Astrocyte (in vitro differentiated cells and primary cell): ENCODE measurements at regions not wholly inside any gene's neighbourhood (a gene's known extent, or its start where the extent isn't known, plus 50 kb on each side); places are given as distances from the start of the nearest gene placed in this dataset.

Experiments used
- CTCF ChIP-seq: IDR thresholded peaks from 2 replicates; pipeline ENCODE4 v1.5.1; 2011; ENCODE audit warnings: low read depth, mild to moderate bottlenecking, inconsistent platforms, low read length, moderate library complexity; ENCODE audit not compliant: insufficient read depth
- EZH2 ChIP-seq: IDR thresholded peaks from 2 replicates; pipeline ENCODE4 v1.6.1; 2012; ENCODE audit warnings: mild to moderate bottlenecking, low read length, inconsistent platforms; ENCODE audit not compliant: insufficient read depth

DNA sequence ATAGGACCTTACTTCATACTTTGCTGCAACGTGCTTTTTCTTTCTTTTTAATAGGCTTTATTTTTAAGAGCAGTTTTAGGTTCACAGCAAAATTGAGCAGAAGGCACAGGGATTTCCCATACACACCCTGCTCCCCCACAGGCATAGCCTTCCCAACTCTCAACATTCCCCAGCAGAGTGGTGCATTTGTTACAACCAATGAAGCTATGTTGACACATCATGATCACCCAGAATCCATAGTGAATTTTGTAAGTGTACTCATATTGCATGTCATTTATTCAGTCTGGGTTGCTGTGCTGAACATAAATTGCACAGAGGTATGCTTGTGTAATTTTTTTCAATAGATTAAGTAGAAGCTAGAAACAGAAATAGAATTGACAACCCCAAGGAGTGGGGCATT is 327.3 kb downstream of the INHBA start:
- TF ChIP-seq CTCF (no peak), EZH2 (no peak)
